Heart left ventricle (tissue), 13 donors: ENCODE measurements at regions not wholly inside any gene's neighbourhood (a gene's known extent, or its start where the extent isn't known, plus 50 kb on each side); places are given as distances from the start of the nearest gene placed in this dataset.

ENCODE experiments used
- CTCF ChIP-seq, 12 donors: fragments of 200-600 bp; sonication (generic) in 4 of 12; IDR thresholded peaks; one replicate each; pipeline versions ENCODE4 v1.5.0 to v1.8.0; 2018 to 2022; ENCODE audit warnings: antibody characterized with exemption in 12 of 12, mild to moderate bottlenecking in 5 of 12
- POLR2A ChIP-seq, 2 donors: fragments of 450-650 bp; IDR thresholded peaks; one replicate each; pipeline ENCODE4 v1.6.1; 2017; ENCODE audit warnings: antibody characterized with exemption in 2 of 2, mild to moderate bottlenecking in 2 of 2, moderate library complexity in 2 of 2
- donor health status: ischemic (EF 13 %, LVEDD 7.1; RV severe dilation, severe dysfunction).
- donor health status: DM: no; HTN: yes; CAD: no.
- donor health status: DM: no; HTN: no; CAD: no.
- donor health status: ischemic (EF 25% LVEDD 6.9; RV normal size, moderate dysfunction).
- donor health status: ischemic (EF 25% LVEDD 5.7; RV mildly dilated, moderate dysfunction).
- donor health status: ischemic (EF 35%, LVEDD 5.7; RV mildly dilated, moderate dysfunction).
- donor health status: nonischemic (EF 11% LVEDD 7.7; RV severe dilation, severe dysfunction).
- donor health status: DM: yes; HTN: yes; CAD: no.
- donor health status: PGD.
- donor health status: ischemic (EF 29% LVEDD 5.4; RV normal size, mild dysfunction).
- donor health status: nonischemic (EF 23%, LVEDD 6.1; RV moderate dilation, normal function).

DNA sequence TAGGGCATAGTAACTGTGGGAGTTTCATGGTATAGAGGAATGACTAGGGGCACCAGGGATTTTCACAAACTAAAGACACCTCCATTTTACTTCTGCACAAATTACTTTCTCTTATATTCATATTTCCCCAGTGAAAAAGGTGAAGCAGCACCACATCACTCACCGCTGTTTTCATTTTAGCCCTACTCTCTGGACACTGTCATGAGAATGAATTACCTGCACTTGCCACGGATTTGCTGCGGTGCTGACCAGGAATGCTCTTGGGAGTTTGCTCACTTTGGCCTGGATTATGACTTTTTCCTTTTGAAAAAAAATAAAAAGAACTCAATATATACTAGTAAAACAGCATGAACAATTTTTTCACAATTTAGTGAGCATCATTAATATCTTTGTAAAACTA lies 351.3 kb downstream of the NKX6-1 start:
- TF ChIP-seq CTCF (IDR thresholded peaks at IDR 0.05), result no peak
- TF ChIP-seq POLR2A (IDR thresholded peaks at IDR 0.05), result no peak
